Mammary epithelial cell (primary cell): ENCODE measurements at regions not wholly inside any gene's neighbourhood (a gene's known extent, or its start where the extent isn't known, plus 50 kb on each side); places are given as distances from the start of the nearest gene placed in this dataset.

ENCODE experiments used
- CTCF ChIP-seq, 2 donors: IDR thresholded peaks in 1 of 2; conservative IDR thresholded peaks in 1 of 2; 2 replicates each; pipeline ENCODE4 v1.5.1; 2011 to 2012; ENCODE audit warnings: inconsistent platforms in 2 of 2, low read length in 2 of 2, mild to moderate bottlenecking in 2 of 2, control low read depth in 1 of 2, low read depth in 1 of 2; ENCODE audit not compliant: insufficient read depth in 1 of 2; ENCODE audit errors: extremely low read depth in 1 of 2
- EZH2 ChIP-seq: IDR thresholded peaks from 2 replicates; pipeline ENCODE4 v1.6.1; 2012; ENCODE audit warnings: low read length, inconsistent platforms, borderline replicate concordance

- TF ChIP-seq CTCF (conservative IDR thresholded peaks at IDR 0.05 in 1 of 2, IDR thresholded peaks at IDR 0.05 in 1 of 2; ENCODE audit: extremely low read depth in 1 of 2, insufficient read depth in 1 of 2, low read depth in 1 of 2, low read length in 2 of 2) = no peak
- TF ChIP-seq EZH2 = no peak
Observed at GRCh38 chr4:136032391-136032790, 1499.9 kb downstream of the PCDH18 start.
